Astrocyte (in vitro differentiated cells and primary cell): ENCODE measurements at regions not wholly inside any gene's neighbourhood (a gene's known extent, or its start where the extent isn't known, plus 50 kb on each side); places are given as distances from the start of the nearest gene placed in this dataset.

ENCODE experiments used
- DNase-seq: peaks from one replicate; pipeline ENCODE4 v3.0.0-alpha.2; 2010; ENCODE audit warnings: low read depth
- FAIRE-seq: peaks from 2 replicates; lab custom pipeline; 2011; peaks lifted over from hg19 to GRCh38; lab: Jason Lieb, UNC
- H2AFZ ChIP-seq: 2 replicates; pipeline ENCODE4 v1.6.0; 2012; ENCODE audit warnings: low read depth, low read length, inconsistent platforms
- H3K27ac ChIP-seq: 2 replicates; pipeline ENCODE4 v1.5.1; 2011; ENCODE audit warnings: low read depth, low read length, inconsistent platforms
- H3K27me3 ChIP-seq: 2 replicates; pipeline ENCODE4 v1.6.0; 2011; ENCODE audit warnings: low read length, inconsistent platforms; ENCODE audit not compliant: insufficient read depth
- H3K36me3 ChIP-seq: 2 replicates; pipeline ENCODE4 v1.5.1; 2011; ENCODE audit warnings: low read length, inconsistent platforms; ENCODE audit not compliant: insufficient read depth
- H3K4me1 ChIP-seq: 2 replicates; pipeline ENCODE4 v1.5.1; 2011; ENCODE audit warnings: low read length, inconsistent platforms; ENCODE audit not compliant: insufficient read depth
- H3K4me2 ChIP-seq: 2 replicates; pipeline ENCODE4 v1.6.0; 2012; ENCODE audit warnings: low read length, inconsistent platforms
- H3K4me3 ChIP-seq: 2 replicates; pipeline ENCODE4 v1.5.1; 2011; ENCODE audit warnings: low read depth, mild to moderate bottlenecking, low read length, inconsistent platforms; ENCODE audit not compliant: insufficient read depth
- H3K79me2 ChIP-seq: 2 replicates; pipeline ENCODE4 v1.6.0; 2012; ENCODE audit warnings: mild to moderate bottlenecking, low read length, inconsistent platforms; ENCODE audit not compliant: insufficient read depth
- H3K9ac ChIP-seq: 2 replicates; pipeline ENCODE4 v1.6.0; 2012; ENCODE audit warnings: mild to moderate bottlenecking, low read length, inconsistent platforms
- H3K9me3 ChIP-seq: 2 replicates; pipeline ENCODE4 v1.5.1; 2012; ENCODE audit warnings: low read depth, mild to moderate bottlenecking, low read length, inconsistent platforms; ENCODE audit not compliant: insufficient read depth
- H4K20me1 ChIP-seq: 2 replicates; pipeline ENCODE4 v1.6.0; 2012; ENCODE audit warnings: low read length, inconsistent platforms; ENCODE audit not compliant: insufficient read depth
- H3K27ac Mint-ChIP-seq: one replicate; pipeline ENCODE4 v1.8.0; 2021; ENCODE audit warnings: mild to moderate bottlenecking, mixed read lengths; ENCODE audit not compliant: unreplicated experiment
- H3K27me3 Mint-ChIP-seq: one replicate; pipeline ENCODE4 v1.8.0; 2021; ENCODE audit warnings: low read depth, mixed read lengths; ENCODE audit not compliant: unreplicated experiment
- H3K36me3 Mint-ChIP-seq: one replicate; pipeline ENCODE4 v1.8.0; 2021; ENCODE audit warnings: low read depth, mixed read lengths; ENCODE audit not compliant: unreplicated experiment
- H3K4me1 Mint-ChIP-seq: one replicate; pipeline ENCODE4 v1.8.0; 2021; ENCODE audit warnings: low read depth, mixed read lengths; ENCODE audit not compliant: unreplicated experiment
- H3K4me3 Mint-ChIP-seq: one replicate; pipeline ENCODE4 v1.8.0; 2021; ENCODE audit warnings: mild to moderate bottlenecking, moderate library complexity, mixed read lengths; ENCODE audit not compliant: unreplicated experiment
- H3K9me3 Mint-ChIP-seq: one replicate; pipeline ENCODE4 v1.8.0; 2021; ENCODE audit warnings: mild to moderate bottlenecking, mixed read lengths; ENCODE audit not compliant: unreplicated experiment
- CTCF ChIP-seq: IDR thresholded peaks from 2 replicates; pipeline ENCODE4 v1.5.1; 2011; ENCODE audit warnings: low read depth, mild to moderate bottlenecking, inconsistent platforms, low read length, moderate library complexity; ENCODE audit not compliant: insufficient read depth
- EZH2 ChIP-seq: IDR thresholded peaks from 2 replicates; pipeline ENCODE4 v1.6.1; 2012; ENCODE audit warnings: mild to moderate bottlenecking, low read length, inconsistent platforms; ENCODE audit not compliant: insufficient read depth

DNA sequence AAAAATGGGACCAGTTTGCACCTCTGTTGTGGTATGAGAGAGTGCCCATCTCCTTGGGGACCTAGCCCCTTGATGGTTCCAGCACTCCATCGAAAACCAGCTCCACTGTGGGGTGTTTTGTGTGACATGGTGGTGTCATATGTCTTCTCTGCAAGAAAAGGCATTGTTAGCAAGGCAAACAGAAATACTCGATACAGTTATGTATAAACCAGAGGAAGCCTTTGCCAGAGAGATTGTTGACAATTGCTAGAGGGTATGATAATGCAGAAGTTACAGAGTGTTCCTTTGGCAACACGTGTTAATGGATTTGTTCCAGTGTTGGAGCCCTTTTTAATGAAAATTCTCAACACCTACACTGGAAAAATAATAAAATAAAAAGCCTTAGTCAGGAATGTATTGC is 270.4 kb upstream of the DMRT1 start:
- Histone ChIP-seq H4K20me1 (no peaks in the 10 kb centered on the region), H3K9ac (no peak overlapping the region), H3K4me3 (no peak overlapping the region), H3K4me1 (peaks cover 3% of the 10 kb centered on the region), H3K36me3 (no peaks in the 10 kb centered on the region), H3K79me2 (no peaks in the 10 kb centered on the region), H2AFZ (no peak overlapping the region), H3K4me2 (no peak overlapping the region), H3K9me3 (no peaks in the 10 kb centered on the region), H3K27me3 (no peaks in the 10 kb centered on the region), H3K27ac (no peak overlapping the region)
- peaks cover 2% of the 10 kb centered on the region for H3K36me3 Mint-ChIP-seq
- no peak overlapping the region for H3K27ac Mint-ChIP-seq
- no peaks in the 10 kb centered on the region for H3K27me3 Mint-ChIP-seq
- no peak for TF ChIP-seq EZH2
- TF ChIP-seq CTCF: no peak
- H3K9me3 Mint-ChIP-seq: peaks cover under 1% of the 10 kb centered on the region
- DNase-seq (no peak), FAIRE-seq (no peak)
- H3K4me3 Mint-ChIP-seq: no peak overlapping the region
- H3K4me1 Mint-ChIP-seq: peaks cover 7% of the 10 kb centered on the region

- Histone ChIP-seq H3K79me2 (no peaks in the 10 kb centered on the region), H3K9ac (no peak overlapping the region), H3K36me3 (no peaks in the 10 kb centered on the region), H3K9me3 (no peaks in the 10 kb centered on the region), H3K4me2 (no peak overlapping the region), H2AFZ (no peak overlapping the region), H3K27me3 (no peaks in the 10 kb centered on the region), H3K27ac (no peak overlapping the region), H3K4me3 (no peak overlapping the region), H4K20me1 (no peaks in the 10 kb centered on the region), H3K4me1 (peaks cover 3% of the 10 kb centered on the region)
- Mint-ChIP-seq H3K4me3 (no peak overlapping the region), H3K4me1 (peaks cover 7% of the 10 kb centered on the region), H3K9me3 (no peaks in the 10 kb centered on the region), H3K36me3 (peaks cover 1% of the 10 kb centered on the region), H3K27ac (no peak overlapping the region), H3K27me3 (no peaks in the 10 kb centered on the region)
- FAIRE-seq (no peak), DNase-seq (no peak)
- TF ChIP-seq EZH2 (no peak), CTCF (no peak)
Measured at GRCh38 chr9:571741-572140, 269.8 kb upstream of the DMRT1 start.

DNA sequence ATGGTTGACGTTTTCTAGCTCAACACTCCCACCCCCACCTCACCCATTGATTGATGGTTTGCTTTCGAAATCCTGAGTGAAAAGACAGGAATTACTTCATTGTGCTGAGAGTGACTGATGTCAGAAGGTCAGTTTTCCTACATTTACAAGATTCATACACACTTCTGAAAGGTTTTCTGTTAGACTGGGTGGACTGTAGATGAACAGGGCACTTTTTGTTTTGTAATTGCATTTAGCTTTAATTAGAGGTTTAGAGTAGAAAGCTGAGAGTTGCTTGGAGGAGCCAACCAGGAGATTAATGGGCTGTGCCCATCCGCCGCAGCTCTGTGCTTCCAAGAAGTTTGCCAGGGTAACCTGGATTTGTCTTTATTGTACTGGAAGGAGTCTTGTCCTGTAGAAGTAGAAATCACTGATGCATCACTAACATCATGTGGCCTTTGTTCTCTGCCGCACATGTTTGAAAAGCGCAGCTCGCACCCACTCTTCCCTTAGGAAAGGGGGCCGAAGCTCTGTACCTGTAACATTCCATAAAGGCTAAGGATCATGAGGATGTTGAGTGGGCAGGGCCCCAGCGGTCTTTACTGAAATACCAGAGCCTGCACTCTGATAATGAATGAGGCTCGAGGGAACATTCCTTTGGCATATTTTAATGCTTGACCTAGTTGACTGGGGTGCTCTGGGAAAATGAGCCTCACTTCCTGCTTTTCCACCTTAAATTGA is 267.6 kb upstream of the DMRT1 start:
- no peaks in the 10 kb centered on the region for H3K36me3 Mint-ChIP-seq
- TF ChIP-seq CTCF: no peak
- TF ChIP-seq EZH2: no peak
- Histone ChIP-seq H3K79me2 (no peaks in the 10 kb centered on the region), H2AFZ (peak overlapping the region; percentile 51), H3K27ac (no peak overlapping the region), H4K20me1 (no peaks in the 10 kb centered on the region), H3K4me1 (peaks cover 3% of the 10 kb centered on the region), H3K36me3 (no peaks in the 10 kb centered on the region), H3K9me3 (no peaks in the 10 kb centered on the region), H3K4me2 (peak overlapping the region; percentile 25), H3K27me3 (no peaks in the 10 kb centered on the region), H3K9ac (no peak overlapping the region), H3K4me3 (no peak overlapping the region)
- peak; percentile 14 for DNase-seq
- peaks cover 7% of the 10 kb centered on the region for H3K4me1 Mint-ChIP-seq
- H3K9me3 Mint-ChIP-seq: no peaks in the 10 kb centered on the region
- no peak for FAIRE-seq
- H3K27me3 Mint-ChIP-seq: no peaks in the 10 kb centered on the region
- no peak overlapping the region for H3K27ac Mint-ChIP-seq
- no peak overlapping the region for H3K4me3 Mint-ChIP-seq
